Astrocyte of the spinal cord (primary cell): ENCODE measurements at regions not wholly inside any gene's neighbourhood (a gene's known extent, or its start where the extent isn't known, plus 50 kb on each side); places are given as distances from the start of the nearest gene placed in this dataset.

ENCODE experiments used
- DNase-seq: peaks from one replicate; pipeline ENCODE4 v3.0.0; 2011; ENCODE audit warnings: low read depth, low spot score
- H3K4me3 ChIP-seq: 2 replicates; pipeline ENCODE4 v1.5.1; 2011; ENCODE audit warnings: low read depth, mild to moderate bottlenecking, low read length, moderate library complexity
- in situ Hi-C: cut with HindIII; loops from 2 replicates; pipeline ENCODE4 v1.10.0; 2017; ENCODE audit warnings: low sequenced_read_pairs
- TF ChIP-seq, protein P1 (sequence below): IDR thresholded peaks from 2 replicates; pipeline ENCODE4 v1.5.1; 2012; ENCODE audit warnings: low read depth, mild to moderate bottlenecking, low read length, inconsistent platforms

GRCh38 chr18:68498636-68499035 lies 216.3 kb downstream of the TMX3 start:
- TF ChIP-seq, protein P1, sequence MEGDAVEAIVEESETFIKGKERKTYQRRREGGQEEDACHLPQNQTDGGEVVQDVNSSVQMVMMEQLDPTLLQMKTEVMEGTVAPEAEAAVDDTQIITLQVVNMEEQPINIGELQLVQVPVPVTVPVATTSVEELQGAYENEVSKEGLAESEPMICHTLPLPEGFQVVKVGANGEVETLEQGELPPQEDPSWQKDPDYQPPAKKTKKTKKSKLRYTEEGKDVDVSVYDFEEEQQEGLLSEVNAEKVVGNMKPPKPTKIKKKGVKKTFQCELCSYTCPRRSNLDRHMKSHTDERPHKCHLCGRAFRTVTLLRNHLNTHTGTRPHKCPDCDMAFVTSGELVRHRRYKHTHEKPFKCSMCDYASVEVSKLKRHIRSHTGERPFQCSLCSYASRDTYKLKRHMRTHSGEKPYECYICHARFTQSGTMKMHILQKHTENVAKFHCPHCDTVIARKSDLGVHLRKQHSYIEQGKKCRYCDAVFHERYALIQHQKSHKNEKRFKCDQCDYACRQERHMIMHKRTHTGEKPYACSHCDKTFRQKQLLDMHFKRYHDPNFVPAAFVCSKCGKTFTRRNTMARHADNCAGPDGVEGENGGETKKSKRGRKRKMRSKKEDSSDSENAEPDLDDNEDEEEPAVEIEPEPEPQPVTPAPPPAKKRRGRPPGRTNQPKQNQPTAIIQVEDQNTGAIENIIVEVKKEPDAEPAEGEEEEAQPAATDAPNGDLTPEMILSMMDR = no peak
- H3K4me3 ChIP-seq = no peak overlapping the region
- in situ Hi-C loops = no loop called here
- DNase-seq = no peak

DNA sequence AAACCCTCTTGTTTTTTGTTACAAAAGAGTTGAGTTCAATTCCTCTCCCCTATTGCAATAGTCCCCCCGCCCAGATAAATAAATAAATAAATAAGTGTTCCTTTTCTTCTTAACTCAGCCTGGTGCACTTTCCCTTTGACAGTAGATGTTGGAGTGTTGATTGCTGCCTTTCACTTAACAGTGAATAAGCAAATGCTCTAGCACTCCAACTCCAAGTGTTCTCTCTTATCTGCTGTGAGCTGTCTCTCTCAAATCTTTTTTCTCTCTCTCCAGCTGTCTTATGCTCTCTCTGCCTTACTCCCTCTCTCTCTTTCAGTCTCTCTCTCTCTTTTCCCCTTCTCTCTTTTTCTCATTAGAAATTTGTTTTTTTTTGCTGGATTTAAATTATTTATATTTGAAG lies 216.7 kb downstream of the TMX3 start:
- in situ Hi-C loops = no loop called here
- H3K4me3 ChIP-seq = no peak overlapping the region
- TF ChIP-seq, protein P1 = no peak
- no peak for DNase-seq

- TF ChIP-seq, protein P1 = no peak
- no peak overlapping the region for H3K4me3 ChIP-seq
- in situ Hi-C loops = no loop called here
- peak; percentile 91 for DNase-seq
Observed at GRCh38 chr18:68494802-68495581, 219.9 kb downstream of the TMX3 start.

GRCh38 chr18:68489013-68489792 lies 225.7 kb downstream of the TMX3 start:
- TF ChIP-seq, protein P1 = no peak
- in situ Hi-C loops = no loop called here

DNA sequence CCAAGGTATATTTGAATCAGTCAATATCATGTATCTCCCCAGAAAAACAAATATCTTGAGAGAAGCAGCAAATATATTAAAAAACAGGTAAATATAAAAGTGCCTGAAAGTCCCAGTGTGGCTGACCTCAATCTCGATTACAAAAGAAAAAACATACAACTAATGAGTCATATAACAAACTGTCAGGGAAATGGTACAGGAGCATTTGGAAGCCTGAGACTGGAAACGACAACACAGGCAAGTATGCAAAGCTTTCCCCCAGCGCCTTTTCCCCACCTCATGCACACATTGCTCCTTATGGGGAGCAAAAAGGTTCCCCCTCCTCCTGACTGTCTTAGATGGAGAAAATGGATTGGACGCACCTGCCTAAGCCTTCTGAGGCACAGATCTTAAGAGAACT lies 230.7 kb downstream of the TMX3 start:
- no peak overlapping the region for H3K4me3 ChIP-seq
- peak; percentile 35 for DNase-seq
- in situ Hi-C loops = no loop called here
- TF ChIP-seq, protein P1 = no peak

More at GRCh38 chr18:68489013-68489792, 225.7 kb downstream of the TMX3 start:
- no peak for DNase-seq
- H3K4me3 ChIP-seq = no peak overlapping the region

GRCh38 chr18:68482815-68483214 lies 232.1 kb downstream of the TMX3 start:
- TF ChIP-seq, protein P1 = no peak
- no peak overlapping the region for H3K4me3 ChIP-seq
- no peak for DNase-seq
- in situ Hi-C loops = no loop called here
